Activated CD4-positive, alpha-beta T cell treated with anti-CD3 and anti-CD28 coated beads, Interleukin-2, Interleukin-4, amounts not matched to agents 100 ng/mL and 50 ng/mL, durations not matched to agents 16 hours and 8 hours (primary cell): ENCODE measurements at regions not wholly inside any gene's neighbourhood (a gene's known extent, or its start where the extent isn't known, plus 50 kb on each side); places are given as distances from the start of the nearest gene placed in this dataset.
"Not testable (repeated sequence)": the region's sequence is repeated elsewhere in the genome, so short reads cannot be mapped to it uniquely, and the experiment has no call there.

Experiments
- DNase-seq: peaks from one replicate; pipeline ENCODE4 v3.0.0-alpha.2; 2020; ENCODE audit warnings: low spot score

DNA sequence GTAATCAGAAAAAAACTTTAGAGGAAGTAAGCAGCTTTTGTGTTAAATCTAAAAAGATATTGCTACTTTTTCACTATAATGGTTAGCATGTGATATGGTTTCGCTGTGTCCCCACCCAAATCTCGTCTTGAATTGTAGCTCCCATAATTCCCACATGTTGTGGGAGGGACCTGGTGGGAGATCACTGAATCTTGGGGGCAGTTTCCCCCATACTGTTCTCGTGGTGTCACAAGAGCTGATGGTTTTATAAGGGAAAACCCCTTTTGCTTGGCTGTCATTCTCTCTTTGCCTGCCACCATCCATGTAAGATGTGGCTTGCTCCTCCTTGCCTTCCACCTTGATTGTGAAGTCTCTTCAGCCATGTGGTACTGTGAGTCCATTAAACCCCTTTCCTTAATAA, 117.1 kb downstream of the KCNJ2 start:
- DNase-seq: no peak

- no peak for DNase-seq
Observed at GRCh38 chr17:70288540-70289290, 119.4 kb downstream of the KCNJ2 start.

GRCh38 chr17:70290770-70291169, 121.4 kb downstream of the KCNJ2 start:
- DNase-seq: no peak

- no peak for DNase-seq
Observed at GRCh38 chr17:70292366-70292765, 123.0 kb downstream of the KCNJ2 start.

- not testable (repeated sequence) for DNase-seq
Observed at GRCh38 chr17:70293564-70294310, 124.4 kb downstream of the KCNJ2 start.

DNA sequence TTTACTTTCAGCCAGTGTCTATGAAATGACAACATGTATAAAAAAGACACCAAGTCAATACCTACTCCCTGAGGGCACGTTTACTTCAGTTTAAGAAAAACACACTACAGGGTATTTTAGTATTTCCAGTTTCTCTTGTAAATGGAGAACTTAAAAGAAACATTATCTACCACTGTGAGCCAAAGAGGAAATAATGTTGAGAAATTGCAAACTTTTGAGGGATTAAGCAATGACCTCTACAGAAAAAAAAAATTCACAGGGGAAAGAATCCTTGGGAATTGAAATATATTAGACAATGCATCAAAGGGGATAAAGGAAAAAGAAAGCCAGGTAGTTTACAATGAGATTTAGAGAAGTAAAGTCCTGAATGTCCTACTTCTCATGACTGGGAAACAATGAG, 126.0 kb downstream of the KCNJ2 start:
- DNase-seq: no peak

GRCh38 chr17:70295731-70296130, 126.4 kb downstream of the KCNJ2 start:
- no peak for DNase-seq

- no peak for DNase-seq
Observed at GRCh38 chr17:70296456-70296855, 127.1 kb downstream of the KCNJ2 start.

DNA sequence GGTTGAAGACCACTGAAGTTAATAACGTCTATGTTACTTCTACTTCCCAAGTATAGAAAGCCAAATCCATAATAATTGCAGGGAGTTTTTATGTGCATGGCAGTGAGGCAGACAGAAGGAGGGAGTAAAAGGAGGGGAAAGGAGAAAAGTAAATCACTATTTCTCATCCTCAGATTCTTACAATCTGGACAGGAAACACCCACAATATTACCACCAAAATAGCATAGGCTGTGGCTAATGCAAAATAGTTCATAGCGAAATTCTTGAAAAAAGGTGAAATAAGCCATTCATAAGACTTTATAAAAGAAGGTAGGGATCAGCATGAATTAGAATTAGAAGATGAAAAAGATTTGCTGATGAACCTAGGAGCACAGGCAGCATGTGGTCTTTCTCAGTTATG, 128.1 kb downstream of the KCNJ2 start:
- no peak for DNase-seq

DNA sequence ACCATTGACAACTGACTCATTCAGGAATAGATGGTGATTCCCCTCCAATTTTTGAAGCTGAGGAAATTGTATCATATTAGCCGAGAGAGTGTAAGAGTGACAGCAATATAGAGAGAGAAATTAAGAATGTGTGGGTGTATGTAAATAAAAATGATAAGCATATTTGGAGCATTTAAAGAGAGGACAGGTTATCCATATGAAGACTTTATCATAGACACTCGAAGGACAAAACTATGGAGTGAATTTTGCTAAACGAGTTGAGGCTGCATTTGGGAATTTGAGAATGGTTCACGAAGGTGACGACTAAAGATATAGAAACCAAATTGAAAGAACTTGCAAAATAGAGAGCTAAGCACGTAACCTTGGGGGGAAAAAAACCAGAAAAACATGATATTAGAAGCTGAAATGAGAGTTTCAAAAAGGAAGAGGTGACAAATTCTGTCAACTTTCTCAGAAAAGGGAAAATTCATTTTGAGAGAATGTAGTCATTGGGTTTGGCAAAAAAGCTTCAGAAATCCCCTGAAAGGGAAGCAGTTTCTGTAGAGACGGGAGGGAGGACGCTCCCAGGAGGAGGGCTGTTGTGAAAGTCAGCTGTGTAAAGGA, 129.7 kb downstream of the KCNJ2 start:
- peak; percentile 2 for DNase-seq

DNA sequence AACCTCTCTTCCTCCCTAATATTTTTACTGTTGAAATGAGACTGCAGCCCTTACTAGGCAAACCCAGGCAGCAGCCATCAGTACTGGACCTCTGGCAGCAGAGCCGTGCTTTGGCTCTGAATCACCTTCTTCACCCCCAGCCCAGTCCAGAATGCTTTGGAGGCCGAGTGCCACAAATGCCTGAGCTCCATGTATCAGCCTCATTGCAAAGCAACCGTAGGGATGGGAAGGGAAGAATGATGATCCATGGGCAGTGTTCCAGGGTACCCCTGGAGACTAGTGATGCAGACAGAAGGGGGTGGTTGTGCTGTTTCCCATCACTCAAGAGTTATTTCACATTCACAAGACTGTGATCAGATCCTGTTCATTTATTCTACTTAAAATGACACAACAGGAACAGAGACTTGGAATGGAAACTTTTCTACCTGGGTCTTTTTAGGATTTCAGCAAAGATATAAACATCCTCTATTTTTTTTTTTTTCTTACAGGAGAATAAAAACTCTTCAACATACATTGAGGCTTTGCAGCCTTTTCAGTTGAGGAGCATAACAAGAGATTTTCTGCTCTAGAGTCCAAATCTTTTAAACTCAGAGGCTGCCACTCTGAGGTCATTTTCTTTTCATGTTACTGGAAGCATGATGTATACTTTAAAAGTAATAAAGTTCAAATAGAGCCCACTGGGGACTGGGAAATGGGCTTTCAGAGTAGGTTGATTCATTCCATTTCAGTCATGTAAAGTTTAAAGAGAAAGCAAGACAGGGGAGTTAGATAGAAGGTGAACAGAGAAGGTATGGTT, 138.3 kb downstream of the KCNJ2 start:
- no peak for DNase-seq

- no peak for DNase-seq
Observed at GRCh38 chr17:70308618-70309017, 139.3 kb downstream of the KCNJ2 start.

DNA sequence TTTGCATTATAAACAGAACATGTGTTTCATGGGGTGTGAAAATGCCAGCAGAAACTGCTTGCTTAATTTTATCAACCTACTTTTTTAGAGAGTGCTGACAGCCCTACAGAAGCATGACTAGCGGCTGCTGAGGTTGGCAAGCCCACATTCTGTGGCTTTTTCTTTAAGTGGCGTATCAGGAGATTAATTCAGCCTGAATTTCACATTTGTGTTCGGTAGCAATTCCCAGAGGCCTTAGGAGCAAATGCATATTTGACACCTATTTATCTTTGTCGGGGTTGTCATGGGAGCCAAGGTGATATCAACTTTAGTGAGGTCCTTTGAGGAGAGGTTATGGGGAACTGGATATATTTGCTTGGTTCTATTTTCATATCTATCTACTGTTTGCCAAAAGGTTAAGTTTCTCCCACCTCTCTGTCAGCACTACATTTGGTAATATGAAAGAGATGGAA, 140.9 kb downstream of the KCNJ2 start:
- no peak for DNase-seq

GRCh38 chr17:70313086-70313852, 143.9 kb downstream of the KCNJ2 start:
- no peak for DNase-seq

GRCh38 chr17:70314096-70314495, 144.8 kb downstream of the KCNJ2 start:
- DNase-seq: no peak

DNA sequence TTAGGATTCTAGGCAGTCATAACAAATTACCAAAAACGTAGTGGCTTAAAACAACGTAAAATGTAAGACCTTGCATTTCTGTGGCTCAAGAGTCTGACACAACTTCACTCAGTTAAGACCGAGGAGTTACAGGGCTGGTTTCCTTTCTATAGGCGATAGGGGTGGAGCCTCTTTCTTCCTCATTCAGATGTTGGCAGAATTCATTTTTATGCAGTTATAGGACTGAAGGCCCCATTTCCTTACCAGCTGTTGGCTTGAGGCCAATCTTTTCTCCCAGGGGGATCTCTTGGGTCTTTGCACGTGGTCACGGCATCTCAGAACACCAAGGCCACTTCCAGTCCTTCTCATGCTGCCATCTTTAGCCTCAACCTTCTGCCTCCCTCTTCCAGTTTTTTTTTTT, 145.2 kb downstream of the KCNJ2 start:
- no peak for DNase-seq

DNA sequence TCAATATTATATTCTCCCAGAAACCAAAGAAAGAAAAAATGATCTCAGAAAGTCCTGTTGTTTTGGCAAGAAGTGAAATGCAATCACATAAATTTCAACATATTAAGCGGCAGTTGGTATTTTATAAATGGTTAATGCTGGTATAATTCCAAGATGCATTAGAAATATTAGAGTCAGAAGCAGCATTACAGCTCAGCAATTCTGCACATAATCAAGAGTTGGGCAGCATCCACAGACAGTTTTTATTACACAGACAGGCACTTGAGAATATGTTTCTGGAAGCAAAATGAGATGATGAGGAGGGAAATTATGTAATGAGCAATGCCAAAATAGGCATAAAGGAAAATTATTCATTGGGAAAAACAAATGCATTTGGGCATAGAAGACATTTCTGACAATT, 148.1 kb downstream of the KCNJ2 start:
- DNase-seq: no peak

- no peak for DNase-seq
Observed at GRCh38 chr17:70318051-70318450, 148.7 kb downstream of the KCNJ2 start.

DNA sequence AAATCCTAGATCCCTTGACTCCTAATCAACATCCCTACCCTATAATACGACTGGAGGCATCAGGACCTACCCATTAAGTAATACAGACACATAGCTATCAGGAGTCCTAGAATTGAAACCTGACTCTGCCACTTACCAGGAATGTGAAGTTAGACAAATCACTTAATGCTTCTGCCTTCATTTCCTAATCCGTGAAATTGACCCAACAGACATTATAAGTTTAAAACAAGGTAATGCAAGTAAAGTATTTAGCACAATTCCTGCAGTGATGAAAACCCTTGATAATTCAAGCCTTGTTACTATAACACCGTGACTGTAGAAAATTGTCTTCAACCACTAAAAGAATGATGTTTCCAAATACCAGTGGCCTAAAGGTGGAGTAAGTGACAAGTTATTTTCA, 150.2 kb downstream of the KCNJ2 start:
- DNase-seq: no peak

DNA sequence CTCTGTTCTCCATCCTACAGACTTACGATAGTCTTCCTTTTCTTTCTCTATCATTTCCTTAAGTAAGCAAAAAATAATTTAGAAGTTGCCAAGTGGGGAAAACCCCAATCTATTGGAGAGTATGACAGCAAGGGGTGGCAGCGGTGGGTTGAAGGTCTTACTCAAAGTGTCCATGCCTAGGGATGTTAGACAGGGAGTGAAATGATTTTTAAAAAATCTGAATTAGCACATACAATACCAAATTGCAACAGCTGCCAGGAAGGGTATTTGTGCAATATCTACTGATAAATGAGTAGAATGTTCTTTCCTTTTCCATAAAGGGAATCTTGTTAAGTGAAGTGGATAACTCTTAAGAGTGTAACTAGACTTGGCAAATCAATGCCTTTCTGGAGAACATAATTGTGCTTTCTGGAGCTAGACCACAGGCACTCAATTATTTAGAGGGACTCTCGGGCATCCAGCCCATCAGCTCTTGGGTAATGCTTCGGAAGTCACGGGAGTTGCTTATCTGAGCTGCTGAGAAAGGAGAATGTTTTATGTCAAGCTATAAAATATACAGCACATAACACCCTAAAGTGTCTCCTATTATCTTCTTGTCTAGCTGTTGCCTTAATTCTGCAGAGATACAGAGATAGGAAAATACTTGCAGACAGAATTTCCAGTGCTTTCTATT, 151.5 kb downstream of the KCNJ2 start:
- no peak for DNase-seq

- no peak for DNase-seq
Observed at GRCh38 chr17:70321352-70321751, 152.0 kb downstream of the KCNJ2 start.
